H9 (cell line): ENCODE measurements at regions not wholly inside any gene's neighbourhood (a gene's known extent, or its start where the extent isn't known, plus 50 kb on each side); places are given as distances from the start of the nearest gene placed in this dataset.

Experiments used
- DNase-seq: peaks from one replicate; pipeline ENCODE4 v3.0.0-alpha.2; 2017
- H2AFZ ChIP-seq: one replicate; pipeline ENCODE4 v1.6.1; 2013; ENCODE audit warnings: mild to moderate bottlenecking, low read length, control low read depth, moderate library complexity
- H2AK5ac ChIP-seq: 2 replicates; pipeline ENCODE4 v1.6.1; 2013; ENCODE audit warnings: low read length, control low read depth, mixed read lengths; ENCODE audit not compliant: insufficient read length
- H2BK120ac ChIP-seq: one replicate; pipeline ENCODE4 v1.6.1; 2013; ENCODE audit warnings: low read depth, mild to moderate bottlenecking, low read length, control low read depth, inconsistent platforms; ENCODE audit not compliant: poor library complexity, severe bottlenecking
- H2BK12ac ChIP-seq: 2 replicates; pipeline ENCODE4 v1.6.1; 2013; ENCODE audit warnings: low read length, control low read depth, mixed read lengths, low read depth; ENCODE audit not compliant: insufficient read length
- H2BK15ac ChIP-seq: 2 replicates; pipeline ENCODE4 v1.6.1; 2013; ENCODE audit warnings: low read depth, low read length, control low read depth
- H2BK20ac ChIP-seq: one replicate; pipeline ENCODE4 v1.6.1; 2013; ENCODE audit warnings: low read depth, mild to moderate bottlenecking, low read length, control low read depth, inconsistent platforms; ENCODE audit not compliant: poor library complexity, severe bottlenecking
- H2BK5ac ChIP-seq: 2 replicates; pipeline ENCODE4 v1.6.1; 2013; ENCODE audit warnings: low read length, control low read depth, mixed read lengths; ENCODE audit not compliant: insufficient read length
- H3K14ac ChIP-seq: 2 replicates; pipeline ENCODE4 v1.6.1; 2013; ENCODE audit warnings: low read length, control low read depth; ENCODE audit not compliant: insufficient read depth
- H3K18ac ChIP-seq: 2 replicates; pipeline ENCODE4 v1.6.1; 2013; ENCODE audit warnings: low read depth, mild to moderate bottlenecking, mixed read lengths, low read length, control low read depth; ENCODE audit not compliant: insufficient read length
- H3K23ac ChIP-seq: 2 replicates; pipeline ENCODE4 v1.6.1; 2013; ENCODE audit warnings: low read length, control low read depth, mixed read lengths, low read depth; ENCODE audit not compliant: insufficient read length
- H3K23me2 ChIP-seq: 2 replicates; pipeline ENCODE4 v1.6.1; 2013; ENCODE audit warnings: low read depth, mild to moderate bottlenecking, mixed read lengths, low read length, control low read depth; ENCODE audit not compliant: insufficient read length, poor library complexity, severe bottlenecking
- H3K27ac ChIP-seq: 2 replicates; pipeline ENCODE4 v1.5.1; 2013; ENCODE audit warnings: low read length, control low read depth, mixed read lengths, low read depth; ENCODE audit not compliant: insufficient read length
- H3K27me3 ChIP-seq: 2 replicates; pipeline ENCODE4 v1.6.1; 2013; ENCODE audit warnings: low read length, control low read depth, inconsistent platforms; ENCODE audit not compliant: insufficient read depth
- H3K4ac ChIP-seq: 2 replicates; pipeline ENCODE4 v1.6.1; 2013; ENCODE audit warnings: low read depth, mild to moderate bottlenecking, control low read depth, inconsistent platforms, low read length, moderate library complexity
- H3K4me1 ChIP-seq: 2 replicates; pipeline ENCODE4 v1.6.1; 2013; ENCODE audit warnings: low read length, control low read depth, inconsistent platforms; ENCODE audit not compliant: insufficient read depth
- H3K4me2 ChIP-seq: 2 replicates; pipeline ENCODE4 v1.6.1; 2013; ENCODE audit warnings: low read length, control low read depth, mixed read lengths; ENCODE audit not compliant: insufficient read length, insufficient read depth
- H3K56ac ChIP-seq: 2 replicates; pipeline ENCODE4 v1.6.1; 2013; ENCODE audit warnings: low read depth, mild to moderate bottlenecking, mixed read lengths, low read length, control low read depth; ENCODE audit not compliant: insufficient read length
- H3K79me1 ChIP-seq: 2 replicates; pipeline ENCODE4 v1.6.1; 2013; ENCODE audit warnings: low read depth, mild to moderate bottlenecking, moderate library complexity, low read length, control low read depth, inconsistent platforms; ENCODE audit not compliant: insufficient read depth, poor library complexity, severe bottlenecking
- H3K79me2 ChIP-seq: 2 replicates; pipeline ENCODE4 v1.6.1; 2013; ENCODE audit warnings: low read length, control low read depth, inconsistent platforms; ENCODE audit not compliant: insufficient read depth
- H3K9ac ChIP-seq: 2 replicates; pipeline ENCODE4 v1.6.1; 2013; ENCODE audit warnings: low read length, control low read depth, mixed read lengths; ENCODE audit not compliant: insufficient read length; ENCODE audit errors: extremely low read depth
- H3K9me3 ChIP-seq: one replicate; pipeline ENCODE4 v1.6.1; 2013; ENCODE audit warnings: low read depth, low read length, inconsistent platforms; ENCODE audit not compliant: control insufficient read depth
- H3T11ph ChIP-seq: one replicate; pipeline ENCODE4 v1.6.1; 2013; ENCODE audit warnings: mild to moderate bottlenecking, low read length, control low read depth, inconsistent platforms
- H4K20me1 ChIP-seq: one replicate; pipeline ENCODE4 v1.6.1; 2013; ENCODE audit not compliant: control insufficient read depth, insufficient read length, insufficient read depth
- H4K5ac ChIP-seq: 2 replicates; pipeline ENCODE4 v1.6.1; 2013; ENCODE audit warnings: low read depth, mild to moderate bottlenecking, mixed read lengths, low read length, control low read depth; ENCODE audit not compliant: insufficient read length
- H4K8ac ChIP-seq: replicated peaks from 2 replicates; pipeline ENCODE4 v1.6.1; 2013; ENCODE audit warnings: low read length, control low read depth, mixed read lengths, low read depth; ENCODE audit not compliant: insufficient read length
- H4K91ac ChIP-seq: 2 replicates; pipeline ENCODE4 v1.6.1; 2013; ENCODE audit warnings: low read depth, mild to moderate bottlenecking, moderate library complexity, mixed read lengths, low read length, control low read depth; ENCODE audit not compliant: insufficient read length
- H3K27ac Mint-ChIP-seq, 3 experiments: 2 replicates in 2 of 3; 3 replicates in 1 of 3; pipeline ENCODE4 v1.8.0; 2020 to 2021; ENCODE audit warnings: mixed read lengths in 3 of 3, mild to moderate bottlenecking in 1 of 3, moderate library complexity in 1 of 3
- H3K27me3 Mint-ChIP-seq: 2 replicates; pipeline ENCODE4 v1.8.0; 2021; ENCODE audit warnings: low read depth, mild to moderate bottlenecking, moderate library complexity, mixed read lengths
- H3K36me3 Mint-ChIP-seq, 3 experiments: 2 replicates in 2 of 3; 3 replicates in 1 of 3; pipeline ENCODE4 v1.8.0; 2020 to 2021; ENCODE audit warnings: low read depth in 3 of 3, mixed read lengths in 3 of 3; ENCODE audit not compliant: insufficient read depth in 1 of 3
- H3K4me1 Mint-ChIP-seq, 2 experiments: 2 replicates each; pipeline ENCODE4 v1.8.0; 2020; ENCODE audit warnings: mixed read lengths in 2 of 2
- H3K4me3 Mint-ChIP-seq, 2 experiments: 2 replicates in 1 of 2; 3 replicates in 1 of 2; pipeline ENCODE4 v1.8.0; 2020 to 2021; ENCODE audit warnings: mild to moderate bottlenecking in 2 of 2, mixed read lengths in 2 of 2, moderate library complexity in 1 of 2
- H3K9me3 Mint-ChIP-seq, 2 experiments: 2 replicates in 1 of 2; 3 replicates in 1 of 2; pipeline ENCODE4 v1.8.0; 2020; ENCODE audit warnings: mild to moderate bottlenecking in 2 of 2, mixed read lengths in 2 of 2, moderate library complexity in 1 of 2
- CTCF ChIP-seq: fragments of 200-600 bp; sonication (generic); conservative IDR thresholded peaks from 3 replicates; pipeline ENCODE4 v1.8.0; 2021; ENCODE audit warnings: antibody characterized with exemption, mild to moderate bottlenecking
- WGBS: extraction: QIAGEN DNeasy Blood & Tissue Kit; methylation state at CpG from one replicate; pipeline ENCODE4 v1.1.7; 2013; ENCODE audit warnings: missing lambda C conversion rate, low lambda C conversion rate, mixed read lengths; ENCODE audit not compliant: insufficient read length; ENCODE audit errors: extremely low coverage; 5-methylcytosine and 5-hydroxymethylcytosine counted together

GRCh38 chr4:69376450-69376849 is 96.2 kb downstream of the UGT2B28 start:
- H3K27ac Mint-ChIP-seq: no peak overlapping the region; a peak in 2 of 7 replicates

More at GRCh38 chr4:69376450-69376849, 96.2 kb downstream of the UGT2B28 start:
- Histone ChIP-seq H3K56ac (no peak overlapping the region), H3K9me3 (no peaks in the 10 kb centered on the region), H3T11ph (no peak overlapping the region), H3K4me2 (no peak overlapping the region), H3K14ac (no peak overlapping the region), H2BK12ac (no peak overlapping the region), H3K9ac (no peak overlapping the region), H2BK5ac (no peak overlapping the region), H2BK20ac (no peak overlapping the region), H2AK5ac (no peak overlapping the region), H3K4me1 (no peaks in the 10 kb centered on the region), H3K23me2 (no peaks in the 10 kb centered on the region), H2BK15ac (no peak overlapping the region), H3K79me1 (no peaks in the 10 kb centered on the region), H4K5ac (no peak overlapping the region), H4K91ac (no peak overlapping the region), H2BK120ac (no peak overlapping the region), H3K4ac (no peak overlapping the region), H4K20me1 (no peaks in the 10 kb centered on the region), H2AFZ (no peak overlapping the region), H3K27ac (no peak overlapping the region), H3K23ac (no peak overlapping the region), H4K8ac (no peak overlapping the region), H3K18ac (no peak overlapping the region), H3K27me3 (no peaks in the 10 kb centered on the region), H3K79me2 (no peaks in the 10 kb centered on the region)
- WGBS: no CpG with 5 or more reads among the region's 12 CpGs
- Mint-ChIP-seq H3K9me3 (peaks cover 0 to 1% of the 10 kb centered on the region in 2 experiments; a peak in 1 of 5 replicates), H3K36me3 (no peaks in the 10 kb centered on the region), H3K4me1 (peaks cover 5 to 6% of the 10 kb centered on the region in 2 experiments), H3K4me3 (no peak overlapping the region), H3K27me3 (no peaks in the 10 kb centered on the region)
- TF ChIP-seq CTCF: no peak
- no peak for DNase-seq
